AG09319 (cell line): ENCODE measurements at regions not wholly inside any gene's neighbourhood (a gene's known extent, or its start where the extent isn't known, plus 50 kb on each side); places are given as distances from the start of the nearest gene placed in this dataset.

Experiments
- DNase-seq: peaks from one replicate; pipeline ENCODE4 v3.0.0-alpha.2; 2010; ENCODE audit warnings: low read depth; ENCODE audit errors: extremely low read depth
- TF ChIP-seq, protein P1 (sequence below): IDR thresholded peaks from 2 replicates; pipeline ENCODE4 v1.5.1; 2011; ENCODE audit warnings: low read depth, mild to moderate bottlenecking, inconsistent platforms, low read length, moderate library complexity

DNA sequence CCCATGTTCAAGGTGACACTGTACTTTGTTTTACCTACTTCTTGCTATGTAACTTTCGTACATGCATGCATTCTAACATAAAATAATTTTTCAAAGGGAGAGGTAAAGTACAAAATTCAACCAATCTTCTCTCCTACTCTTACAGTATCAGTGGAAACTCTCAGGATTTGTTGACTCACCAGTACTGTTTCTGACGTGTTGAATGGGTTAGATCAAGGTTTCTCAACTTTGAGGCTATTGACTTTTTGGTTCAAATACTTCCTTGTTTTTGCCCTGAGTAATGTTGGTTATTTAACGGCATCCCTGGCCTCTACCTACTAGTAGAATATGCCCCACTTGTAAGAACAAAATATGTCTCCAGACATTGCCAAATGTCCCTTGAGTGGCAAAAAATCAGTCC, 94.6 kb upstream of the SMAD1 start:
- DNase-seq = no peak
- TF ChIP-seq, protein P1, sequence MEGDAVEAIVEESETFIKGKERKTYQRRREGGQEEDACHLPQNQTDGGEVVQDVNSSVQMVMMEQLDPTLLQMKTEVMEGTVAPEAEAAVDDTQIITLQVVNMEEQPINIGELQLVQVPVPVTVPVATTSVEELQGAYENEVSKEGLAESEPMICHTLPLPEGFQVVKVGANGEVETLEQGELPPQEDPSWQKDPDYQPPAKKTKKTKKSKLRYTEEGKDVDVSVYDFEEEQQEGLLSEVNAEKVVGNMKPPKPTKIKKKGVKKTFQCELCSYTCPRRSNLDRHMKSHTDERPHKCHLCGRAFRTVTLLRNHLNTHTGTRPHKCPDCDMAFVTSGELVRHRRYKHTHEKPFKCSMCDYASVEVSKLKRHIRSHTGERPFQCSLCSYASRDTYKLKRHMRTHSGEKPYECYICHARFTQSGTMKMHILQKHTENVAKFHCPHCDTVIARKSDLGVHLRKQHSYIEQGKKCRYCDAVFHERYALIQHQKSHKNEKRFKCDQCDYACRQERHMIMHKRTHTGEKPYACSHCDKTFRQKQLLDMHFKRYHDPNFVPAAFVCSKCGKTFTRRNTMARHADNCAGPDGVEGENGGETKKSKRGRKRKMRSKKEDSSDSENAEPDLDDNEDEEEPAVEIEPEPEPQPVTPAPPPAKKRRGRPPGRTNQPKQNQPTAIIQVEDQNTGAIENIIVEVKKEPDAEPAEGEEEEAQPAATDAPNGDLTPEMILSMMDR = no peak

DNA sequence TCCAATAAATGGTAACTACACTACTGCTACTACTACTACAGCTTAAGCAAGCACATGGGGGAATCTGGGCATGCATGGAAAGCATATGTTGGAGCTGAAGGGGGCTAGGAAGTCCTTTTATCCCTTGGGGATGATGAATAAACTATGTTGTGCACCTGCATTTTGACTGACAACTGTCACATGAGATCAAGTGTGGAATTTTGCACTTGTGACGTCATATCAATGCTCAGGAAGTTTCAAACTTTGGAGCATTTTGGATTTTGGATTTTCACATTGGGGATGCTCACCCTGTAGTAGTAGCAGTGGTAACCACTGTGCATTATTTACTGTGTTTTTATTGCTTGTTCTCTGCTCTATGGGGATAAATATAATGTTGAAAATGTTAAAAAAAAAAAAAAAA, 100.5 kb upstream of the SMAD1 start:
- DNase-seq = no peak
- TF ChIP-seq, protein P1 = no peak

DNA sequence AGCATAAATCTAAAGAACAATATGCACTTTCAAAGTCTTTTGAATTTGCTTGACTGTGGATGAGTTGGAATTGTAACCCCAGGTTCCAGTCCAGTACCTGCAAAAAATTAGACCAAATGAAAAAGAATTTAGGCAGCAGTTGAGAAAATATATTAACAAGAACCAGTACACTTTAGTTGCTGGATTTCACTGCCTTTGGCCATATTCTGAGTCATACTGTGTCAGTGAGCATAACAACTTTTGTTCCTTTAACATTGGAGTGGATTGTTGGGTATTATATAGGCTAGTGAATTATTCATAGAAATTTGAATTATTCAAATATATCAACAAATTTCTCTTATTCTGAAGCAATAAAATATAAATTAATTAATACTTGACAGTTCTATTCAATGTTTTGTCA, 101.5 kb upstream of the SMAD1 start:
- TF ChIP-seq, protein P1 = no peak

DNA sequence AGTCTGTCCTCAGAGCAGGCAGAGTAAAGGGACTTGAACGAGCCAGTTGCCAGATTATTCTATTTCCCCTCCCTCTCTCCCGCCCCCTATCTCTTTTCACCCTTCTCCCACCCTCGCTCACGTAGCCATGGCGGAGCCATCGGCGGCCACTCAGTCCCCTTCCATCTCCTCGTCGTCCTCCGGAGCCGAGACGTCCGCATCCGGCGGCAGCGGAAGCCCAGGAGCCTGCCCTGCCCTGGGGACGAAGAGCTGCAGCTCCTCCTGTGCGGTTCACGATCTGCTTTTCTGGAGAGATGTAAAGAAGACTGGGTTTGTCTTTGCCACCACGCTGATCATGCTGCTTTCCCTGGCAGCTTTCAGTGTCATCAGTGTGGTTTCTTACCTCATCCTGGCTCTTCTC, 106.2 kb upstream of the SMAD1 start:
- TF ChIP-seq, protein P1 = no peak
- no peak for DNase-seq

More for the DNA sequence above, 101.5 kb upstream of the SMAD1 start:
- no peak for DNase-seq

DNA sequence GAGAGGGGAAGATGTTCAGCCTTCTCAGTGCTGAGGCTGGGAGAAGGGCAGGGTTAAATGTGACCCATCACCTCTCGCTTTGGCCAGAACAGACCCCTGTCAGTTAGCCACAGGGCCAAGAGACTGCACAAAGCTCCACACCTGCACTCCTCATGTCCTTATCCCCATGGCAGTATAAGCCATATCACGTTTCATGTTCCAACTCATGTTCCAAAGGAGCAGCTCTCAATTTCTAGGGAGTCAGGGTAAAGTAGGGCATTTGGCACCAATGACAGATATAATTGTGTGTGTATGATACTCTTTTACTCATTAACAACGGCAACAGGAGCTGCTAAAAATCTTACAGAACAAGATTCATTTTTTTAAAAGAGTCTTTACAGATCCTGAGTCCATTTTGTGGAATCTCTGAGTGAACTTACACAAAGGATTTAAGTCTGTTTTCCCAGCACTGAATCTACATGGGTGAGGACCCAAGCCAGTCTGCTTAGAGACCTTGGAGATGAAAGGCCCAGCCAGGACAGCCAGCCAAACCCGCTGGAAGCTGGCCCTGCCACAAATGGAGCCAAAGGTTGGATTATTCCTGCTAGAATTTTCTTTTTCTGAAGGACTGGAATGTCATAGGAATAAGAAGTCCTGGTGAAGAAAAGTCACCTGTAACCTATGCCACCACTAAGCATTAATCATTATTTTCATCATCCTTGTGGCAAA, 129.1 kb upstream of the SMAD1 start:
- DNase-seq = no peak
- TF ChIP-seq, protein P1 = no peak

DNA sequence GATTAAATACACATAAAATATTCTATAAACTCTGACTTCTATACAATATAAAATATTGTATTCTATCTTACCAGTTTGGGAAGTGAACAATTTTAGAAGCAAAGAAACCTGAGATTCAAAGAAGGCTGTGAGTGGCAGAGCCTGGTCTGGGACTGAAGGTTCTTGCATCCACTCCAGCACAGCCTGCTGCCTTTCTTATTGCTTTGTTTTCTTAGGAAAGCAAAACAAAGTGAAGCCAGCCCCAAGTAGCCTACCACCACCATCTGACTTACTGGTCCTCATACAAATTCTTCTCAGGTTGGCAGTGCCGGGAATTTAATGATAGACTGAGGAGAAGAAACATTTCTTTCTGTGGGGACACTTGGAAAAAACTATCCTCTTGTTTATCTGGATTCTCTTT, 129.7 kb upstream of the SMAD1 start:
- DNase-seq = no peak
- TF ChIP-seq, protein P1 = no peak

DNA sequence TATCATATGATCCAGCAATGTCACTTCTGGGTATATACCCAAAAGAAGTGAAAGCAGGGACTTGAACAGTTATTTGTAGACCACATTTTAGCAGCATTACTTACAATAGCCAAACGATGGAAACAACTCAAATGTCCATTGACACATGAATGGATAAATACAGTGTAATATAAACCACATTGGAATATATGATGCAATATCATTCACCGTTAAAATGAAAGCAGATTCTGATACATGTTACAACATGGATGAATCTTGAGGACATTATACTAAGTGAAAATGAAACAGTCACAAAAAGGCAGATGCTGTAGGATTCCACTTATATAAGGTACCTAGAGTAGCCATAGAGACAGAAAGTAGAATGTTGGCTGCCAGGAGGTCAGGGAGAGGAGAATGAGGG, 130.5 kb upstream of the SMAD1 start:
- TF ChIP-seq, protein P1 = no peak
- no peak for DNase-seq
